Esophagus squamous epithelium (tissue), 4 donors: ENCODE measurements at regions not wholly inside any gene's neighbourhood (a gene's known extent, or its start where the extent isn't known, plus 50 kb on each side); places are given as distances from the start of the nearest gene placed in this dataset.

Experiments used
- CTCF ChIP-seq, 6 experiments: fragments of 450-650 bp in 4 of 6; fragments of 200-600 bp in 2 of 6; sonication (generic) in 2 of 6; IDR thresholded peaks; one replicate each; pipeline ENCODE4 v1.5.1; 2016 to 2019; ENCODE audit warnings: antibody characterized with exemption in 6 of 6, mild to moderate bottlenecking in 4 of 6, moderate library complexity in 4 of 6
- POLR2A ChIP-seq, 4 donors: fragments of 450-650 bp; IDR thresholded peaks; one replicate each; pipeline ENCODE4 v1.6.1; 2017; ENCODE audit warnings: antibody characterized with exemption in 4 of 4, mild to moderate bottlenecking in 4 of 4, moderate library complexity in 3 of 4

- TF ChIP-seq CTCF (IDR thresholded peaks at IDR 0.05), result no peak
- no peak for TF ChIP-seq POLR2A (IDR thresholded peaks at IDR 0.05)
Measured at GRCh38 chr5:29263915-29264351, 1929.6 kb upstream of the CDH6 start.
